GM12878 (cell line): ENCODE measurements at regions not wholly inside any gene's neighbourhood (a gene's known extent, or its start where the extent isn't known, plus 50 kb on each side); places are given as distances from the start of the nearest gene placed in this dataset.

Experiments
- ASH2L ChIP-seq: fragments of 300-600, 200-600 bp; sonication (generic); IDR thresholded peaks from 2 replicates; pipeline ENCODE4 v1.6.1; 2017; ENCODE audit warnings: low read depth, mild to moderate bottlenecking, borderline replicate concordance
- BHLHE40 ChIP-seq, 2 experiments: fragments of 450-650 bp in 1 of 2; IDR thresholded peaks; 2 replicates each; pipeline ENCODE4 v1.6.1; 2011 to 2017; ENCODE audit warnings: low read depth in 2 of 2, borderline replicate concordance in 1 of 2, improper control_type of control experiment in 1 of 2, low read length in 1 of 2, mild to moderate bottlenecking in 1 of 2
- CEBPB ChIP-seq, 2 experiments: fragments of 150-350 bp in 1 of 2; IDR thresholded peaks; 2 replicates each; pipeline ENCODE4 v1.6.1; 2012 to 2014; ENCODE audit warnings: low read depth in 2 of 2, low read length in 2 of 2, borderline replicate concordance in 1 of 2, inconsistent platforms in 1 of 2
- NFXL1 ChIP-seq: fragments of 450-650 bp; IDR thresholded peaks from 2 replicates; pipeline ENCODE4 v1.6.1; 2017; ENCODE audit warnings: antibody characterized with exemption, mild to moderate bottlenecking, borderline replicate concordance
- SP1 ChIP-seq: IDR thresholded peaks from one replicate; pipeline ENCODE4 v1.6.1; 2011; ENCODE audit warnings: low read depth, low read length
- TAF1 ChIP-seq: IDR thresholded peaks from 2 replicates; pipeline ENCODE4 v1.6.1; 2011; ENCODE audit warnings: mild to moderate bottlenecking, low read depth, low read length, borderline replicate concordance
- ZNF274 ChIP-seq: IDR thresholded peaks from one replicate; pipeline ENCODE4 v1.8.0; 2011; ENCODE audit not compliant: insufficient read length, insufficient read depth
- TF ChIP-seq, protein P1 (sequence below), 3 experiments: IDR thresholded peaks in 2 of 3; conservative IDR thresholded peaks in 1 of 3; 2 replicates each; pipeline ENCODE4 v1.5.1; 2011; ENCODE audit warnings: low read depth in 3 of 3, low read length in 3 of 3, mild to moderate bottlenecking in 3 of 3, control low read depth in 2 of 3, moderate library complexity in 2 of 3, inconsistent platforms in 1 of 3, mixed read lengths in 1 of 3; ENCODE audit not compliant: control insufficient read depth in 2 of 3, insufficient read depth in 1 of 3; ENCODE audit errors: extremely low read depth in 1 of 3
- TF ChIP-seq, protein P2 (sequence below): IDR thresholded peaks from 2 replicates; pipeline ENCODE4 v1.6.1; 2012; ENCODE audit warnings: low read depth, low read length, improper control_type of control experiment

DNA sequence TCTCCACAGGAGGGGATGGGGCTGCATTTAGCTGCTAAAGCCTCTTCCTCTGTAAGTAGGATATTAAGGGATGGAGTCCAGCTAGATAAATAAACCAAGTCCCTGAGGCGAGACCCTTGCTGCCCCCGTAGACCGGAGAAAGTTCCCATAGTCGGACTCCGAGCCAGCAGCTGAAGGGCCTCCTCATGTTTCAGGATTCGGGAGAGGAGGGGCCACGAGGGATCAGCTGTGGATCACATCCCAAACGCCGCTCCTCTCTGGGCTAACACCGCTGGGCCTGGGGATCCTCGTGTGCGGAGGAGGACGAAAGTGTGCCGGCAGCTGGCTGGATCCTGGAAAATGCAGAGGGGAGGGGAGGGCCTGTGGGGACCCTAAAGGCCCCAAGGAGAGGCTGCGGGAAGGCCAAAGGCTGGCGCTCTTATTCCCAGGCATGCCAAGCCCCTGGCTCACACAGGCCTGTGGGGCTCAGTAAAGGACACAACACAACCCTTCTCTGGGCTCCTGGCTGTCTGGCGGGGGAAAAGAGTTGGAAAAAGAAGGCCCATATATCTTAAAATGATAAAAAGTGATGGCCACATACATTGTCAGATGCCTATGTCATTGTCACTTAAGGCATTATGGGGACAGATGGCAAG lies 82.5 kb upstream of the TMEM72 start:
- TF ChIP-seq, protein P1, sequence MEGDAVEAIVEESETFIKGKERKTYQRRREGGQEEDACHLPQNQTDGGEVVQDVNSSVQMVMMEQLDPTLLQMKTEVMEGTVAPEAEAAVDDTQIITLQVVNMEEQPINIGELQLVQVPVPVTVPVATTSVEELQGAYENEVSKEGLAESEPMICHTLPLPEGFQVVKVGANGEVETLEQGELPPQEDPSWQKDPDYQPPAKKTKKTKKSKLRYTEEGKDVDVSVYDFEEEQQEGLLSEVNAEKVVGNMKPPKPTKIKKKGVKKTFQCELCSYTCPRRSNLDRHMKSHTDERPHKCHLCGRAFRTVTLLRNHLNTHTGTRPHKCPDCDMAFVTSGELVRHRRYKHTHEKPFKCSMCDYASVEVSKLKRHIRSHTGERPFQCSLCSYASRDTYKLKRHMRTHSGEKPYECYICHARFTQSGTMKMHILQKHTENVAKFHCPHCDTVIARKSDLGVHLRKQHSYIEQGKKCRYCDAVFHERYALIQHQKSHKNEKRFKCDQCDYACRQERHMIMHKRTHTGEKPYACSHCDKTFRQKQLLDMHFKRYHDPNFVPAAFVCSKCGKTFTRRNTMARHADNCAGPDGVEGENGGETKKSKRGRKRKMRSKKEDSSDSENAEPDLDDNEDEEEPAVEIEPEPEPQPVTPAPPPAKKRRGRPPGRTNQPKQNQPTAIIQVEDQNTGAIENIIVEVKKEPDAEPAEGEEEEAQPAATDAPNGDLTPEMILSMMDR (IDR thresholded peaks at IDR 0.05 in 2 of 3, conservative IDR thresholded peaks at IDR 0.05 in 1 of 3; ENCODE audit: control insufficient read depth in 2 of 3, extremely low read depth in 1 of 3, insufficient read depth in 1 of 3, low read depth in 3 of 3, low read length in 3 of 3), result no peak
- no peak for TF ChIP-seq ASH2L
- no peak for TF ChIP-seq CEBPB (IDR thresholded peaks at IDR 0.05; ENCODE audit: borderline replicate concordance in 1 of 2, low read depth in 2 of 2, low read length in 2 of 2)
- TF ChIP-seq SP1, result no peak
- TF ChIP-seq BHLHE40 (IDR thresholded peaks at IDR 0.05; ENCODE audit: borderline replicate concordance in 1 of 2, low read depth in 2 of 2, low read length in 1 of 2), result no peak
- TF ChIP-seq, protein P2, sequence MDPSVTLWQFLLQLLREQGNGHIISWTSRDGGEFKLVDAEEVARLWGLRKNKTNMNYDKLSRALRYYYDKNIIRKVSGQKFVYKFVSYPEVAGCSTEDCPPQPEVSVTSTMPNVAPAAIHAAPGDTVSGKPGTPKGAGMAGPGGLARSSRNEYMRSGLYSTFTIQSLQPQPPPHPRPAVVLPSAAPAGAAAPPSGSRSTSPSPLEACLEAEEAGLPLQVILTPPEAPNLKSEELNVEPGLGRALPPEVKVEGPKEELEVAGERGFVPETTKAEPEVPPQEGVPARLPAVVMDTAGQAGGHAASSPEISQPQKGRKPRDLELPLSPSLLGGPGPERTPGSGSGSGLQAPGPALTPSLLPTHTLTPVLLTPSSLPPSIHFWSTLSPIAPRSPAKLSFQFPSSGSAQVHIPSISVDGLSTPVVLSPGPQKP, result no peak
- TF ChIP-seq TAF1, result no peak
- no peak for TF ChIP-seq NFXL1
- TF ChIP-seq ZNF274, result no peak
